M059J (cell line): ENCODE measurements at regions not wholly inside any gene's neighbourhood (a gene's known extent, or its start where the extent isn't known, plus 50 kb on each side); places are given as distances from the start of the nearest gene placed in this dataset.

Experiments used
- DNase-seq: peaks from one replicate; pipeline ENCODE4 v3.0.0-alpha.2; 2012; ENCODE audit warnings: low read depth

DNA sequence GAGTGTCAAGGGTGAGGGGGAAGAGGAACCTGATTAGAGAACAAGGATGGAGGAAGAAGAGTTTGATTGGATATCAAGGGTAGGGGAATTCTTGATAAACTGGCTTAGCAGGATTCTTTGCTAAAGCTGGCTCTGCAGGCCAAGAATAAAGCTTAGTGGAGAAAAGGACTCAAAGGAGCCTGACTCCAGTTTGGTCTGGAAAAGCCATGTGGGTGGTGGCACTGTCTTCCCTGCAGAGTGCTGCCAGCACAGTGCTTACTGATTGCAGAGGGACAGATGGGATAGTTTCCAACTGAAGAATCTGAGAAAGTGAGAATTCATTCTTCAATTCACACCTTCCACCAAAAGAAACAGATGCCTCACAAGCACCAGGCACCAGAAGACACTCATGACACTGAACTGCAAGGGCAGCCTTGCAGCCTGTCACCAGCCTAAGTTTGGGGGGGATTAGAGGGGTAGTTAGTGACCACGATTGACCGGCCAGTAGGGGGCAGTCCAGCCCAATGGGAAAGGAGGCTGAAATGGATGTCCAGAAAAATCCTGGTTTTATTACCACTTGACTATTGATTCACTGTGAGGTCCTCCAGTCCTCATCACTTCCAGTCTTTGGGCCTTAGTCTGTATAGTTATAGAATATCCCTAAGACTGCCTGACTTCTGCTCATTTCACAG lies 334.5 kb downstream of the SMAD2 start:
- peak; percentile 3 for DNase-seq

DNA sequence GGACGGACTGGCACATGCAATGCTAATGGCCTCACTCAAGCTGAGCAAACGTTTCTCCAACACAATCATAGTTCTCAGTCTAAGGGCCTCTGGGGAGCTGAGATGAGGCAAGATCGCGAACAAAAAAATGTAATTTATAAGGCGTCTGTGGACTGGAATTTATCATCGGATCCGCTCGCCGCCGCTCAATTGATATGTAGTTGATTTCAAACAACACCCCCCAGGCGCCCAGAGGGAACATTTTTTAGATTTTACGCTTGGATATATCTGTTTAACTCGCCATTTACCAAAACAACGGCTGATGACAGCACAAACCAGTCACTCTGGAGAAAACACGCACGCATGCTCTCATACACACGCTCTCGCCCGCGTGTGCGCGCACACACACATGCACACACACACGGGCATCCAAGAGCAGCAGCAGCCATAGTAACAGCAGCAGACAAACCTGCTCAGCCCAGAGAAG lies 335.8 kb downstream of the SMAD2 start:
- no peak for DNase-seq

DNA sequence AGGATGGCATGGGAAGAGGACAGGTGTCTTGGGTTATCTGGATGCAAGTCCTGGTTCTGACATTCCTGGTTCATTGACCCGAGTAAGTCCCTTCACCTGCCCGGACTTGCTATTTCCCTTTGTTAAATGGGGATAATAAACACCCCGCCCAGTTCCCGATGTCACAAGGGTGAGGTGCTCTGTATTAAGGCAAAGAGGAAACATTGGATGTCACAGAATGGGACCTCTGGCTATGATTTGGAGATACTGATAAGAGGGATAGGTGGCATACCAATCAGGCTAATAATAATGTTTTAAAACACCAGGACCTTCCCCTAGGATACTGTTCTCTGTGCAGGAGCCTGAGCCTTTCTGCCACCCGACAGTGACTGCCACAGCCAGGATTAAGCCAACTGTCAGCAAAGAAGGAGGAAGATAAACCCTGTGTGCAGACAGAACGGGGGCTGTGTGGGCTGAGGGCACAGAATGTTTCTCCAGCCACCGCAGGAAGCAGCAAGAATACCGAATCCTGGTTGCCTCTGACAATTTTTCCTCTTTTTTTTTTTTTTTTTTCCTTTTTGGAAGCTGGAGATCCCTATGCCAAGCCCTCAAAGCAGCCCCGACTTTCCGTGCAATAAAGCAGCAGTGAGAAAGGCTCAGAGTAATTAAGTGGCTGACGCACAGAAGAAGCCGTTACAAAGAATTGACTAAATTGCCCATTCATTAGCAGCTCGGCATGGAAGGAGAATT lies 336.6 kb downstream of the SMAD2 start:
- DNase-seq = no peak

DNA sequence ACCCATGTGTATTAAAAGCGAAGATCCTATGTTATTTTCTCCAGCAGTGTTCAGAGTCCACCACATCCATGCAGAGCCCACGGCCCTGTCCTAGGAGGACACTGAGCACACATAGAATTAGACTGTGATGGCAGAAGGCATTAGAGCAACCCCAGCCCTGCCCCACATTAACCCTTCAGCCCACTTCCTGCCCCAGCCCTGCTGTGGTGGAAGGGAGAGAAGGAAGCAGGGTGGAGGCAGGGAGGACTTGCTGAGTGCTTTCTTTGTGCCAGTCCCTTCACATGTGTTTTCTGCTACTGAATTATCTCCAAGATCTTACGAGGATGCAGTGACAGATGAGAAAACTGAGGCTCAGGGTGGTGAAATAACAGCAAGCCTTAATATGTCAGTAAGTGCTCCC lies 339.0 kb downstream of the SMAD2 start:
- DNase-seq = no peak

GRCh38 chr18:47587587-47587986 lies 336.1 kb upstream of the SKOR2 start:
- DNase-seq = no peak

GRCh38 chr18:47586418-47587070 lies 335.1 kb upstream of the SKOR2 start:
- no peak for DNase-seq

DNA sequence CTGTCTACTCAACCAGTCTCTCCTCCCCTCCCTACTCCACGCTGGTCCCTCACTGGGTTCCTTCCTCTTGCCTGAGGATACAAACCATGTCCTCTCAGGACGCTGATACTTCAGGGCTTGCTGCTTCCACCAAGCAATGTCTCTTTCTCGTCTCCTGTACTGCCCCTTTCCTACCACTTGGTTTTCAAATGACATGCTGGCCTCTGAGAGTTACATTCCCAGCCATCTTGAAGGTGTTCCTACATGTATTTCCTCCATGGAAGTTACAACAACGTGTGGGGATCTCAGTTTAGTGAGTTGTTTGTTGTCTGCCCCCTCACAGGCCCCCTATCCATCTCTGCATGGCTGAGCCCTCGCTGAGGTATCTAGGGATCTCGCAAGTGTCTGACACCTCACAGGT lies 334.5 kb upstream of the SKOR2 start:
- no peak for DNase-seq

DNA sequence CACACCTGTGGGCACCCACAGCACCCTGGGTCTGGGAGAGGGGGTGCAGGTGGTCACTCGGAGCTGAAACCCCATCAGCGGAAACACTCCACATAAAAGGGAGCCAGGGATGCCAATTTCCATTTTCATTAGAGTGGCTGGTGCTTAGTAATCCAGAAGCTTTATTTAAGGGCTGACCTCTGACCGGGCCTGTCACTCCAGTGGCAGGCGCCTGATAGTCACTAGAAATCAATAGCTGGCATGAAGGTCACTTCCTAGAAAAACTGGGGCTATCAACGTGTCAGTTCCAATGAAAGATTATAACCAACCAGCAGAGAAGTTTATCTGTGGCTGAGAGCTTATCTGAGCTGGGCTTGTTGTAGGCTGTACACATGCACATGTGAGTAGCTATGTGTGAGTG lies 333.7 kb upstream of the SKOR2 start:
- no peak for DNase-seq

DNA sequence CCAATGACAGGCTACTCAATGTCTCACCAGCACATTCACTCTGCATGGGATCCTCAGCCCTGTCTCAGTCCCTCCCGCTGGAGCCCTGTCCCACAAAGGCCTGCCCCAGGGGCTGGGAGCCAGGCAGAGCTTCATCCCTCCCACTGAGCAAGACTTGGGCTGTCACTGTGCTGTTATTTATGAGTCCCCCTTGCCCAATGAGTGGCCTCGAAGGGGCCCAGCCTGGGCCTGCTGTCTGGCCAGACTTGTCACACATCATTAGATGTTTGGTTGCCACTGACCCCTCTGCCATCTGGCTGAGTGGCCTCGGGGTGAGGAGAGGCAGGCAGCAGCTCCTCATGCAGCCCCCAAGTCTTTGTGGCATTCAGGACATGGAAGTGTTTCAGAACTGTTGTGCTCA lies 330.6 kb upstream of the SKOR2 start:
- DNase-seq = no peak

- no peak for DNase-seq
Measured at GRCh38 chr18:47577520-47577919, 326.1 kb upstream of the SKOR2 start.

DNA sequence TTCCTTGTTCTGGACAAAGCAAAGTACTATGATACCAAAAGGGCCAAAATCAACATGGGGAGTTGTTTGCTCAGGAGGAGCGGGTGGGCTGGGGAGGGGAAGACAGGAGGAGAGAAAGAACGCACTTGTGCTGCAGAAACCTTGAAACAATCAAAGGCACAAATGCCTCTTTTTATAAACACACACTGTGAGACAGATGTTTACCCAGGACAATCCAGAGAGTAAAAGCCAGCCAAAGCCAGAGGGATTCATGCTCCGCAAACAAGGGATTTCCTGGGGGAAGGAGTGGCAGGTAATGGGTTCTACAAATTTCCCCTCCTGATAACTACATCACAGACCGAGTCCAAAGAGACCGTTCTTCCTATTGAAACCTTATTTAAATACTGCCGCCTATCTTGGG lies 323.5 kb upstream of the SKOR2 start:
- no peak for DNase-seq

- DNase-seq = no peak
Measured at GRCh38 chr18:47571957-47572356, 320.5 kb upstream of the SKOR2 start.

DNA sequence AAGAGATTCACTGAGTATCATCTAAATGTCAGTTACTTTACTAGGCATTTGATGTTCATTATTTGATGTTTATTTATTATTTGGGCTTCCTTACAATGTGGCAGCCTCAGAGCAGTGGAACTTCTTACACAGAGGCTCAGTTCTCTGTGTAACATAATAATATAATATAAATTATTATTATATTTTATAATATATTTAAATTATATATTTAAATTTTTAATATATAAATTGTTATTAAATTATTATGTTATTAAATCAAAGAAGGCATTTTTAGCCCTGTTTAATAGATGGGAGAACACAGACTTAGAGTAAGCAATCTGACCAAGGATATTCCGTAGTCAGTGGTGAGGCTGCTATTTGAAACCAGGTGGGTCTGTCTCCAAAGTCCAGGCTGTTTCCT lies 315.3 kb upstream of the SKOR2 start:
- DNase-seq = no peak

DNA sequence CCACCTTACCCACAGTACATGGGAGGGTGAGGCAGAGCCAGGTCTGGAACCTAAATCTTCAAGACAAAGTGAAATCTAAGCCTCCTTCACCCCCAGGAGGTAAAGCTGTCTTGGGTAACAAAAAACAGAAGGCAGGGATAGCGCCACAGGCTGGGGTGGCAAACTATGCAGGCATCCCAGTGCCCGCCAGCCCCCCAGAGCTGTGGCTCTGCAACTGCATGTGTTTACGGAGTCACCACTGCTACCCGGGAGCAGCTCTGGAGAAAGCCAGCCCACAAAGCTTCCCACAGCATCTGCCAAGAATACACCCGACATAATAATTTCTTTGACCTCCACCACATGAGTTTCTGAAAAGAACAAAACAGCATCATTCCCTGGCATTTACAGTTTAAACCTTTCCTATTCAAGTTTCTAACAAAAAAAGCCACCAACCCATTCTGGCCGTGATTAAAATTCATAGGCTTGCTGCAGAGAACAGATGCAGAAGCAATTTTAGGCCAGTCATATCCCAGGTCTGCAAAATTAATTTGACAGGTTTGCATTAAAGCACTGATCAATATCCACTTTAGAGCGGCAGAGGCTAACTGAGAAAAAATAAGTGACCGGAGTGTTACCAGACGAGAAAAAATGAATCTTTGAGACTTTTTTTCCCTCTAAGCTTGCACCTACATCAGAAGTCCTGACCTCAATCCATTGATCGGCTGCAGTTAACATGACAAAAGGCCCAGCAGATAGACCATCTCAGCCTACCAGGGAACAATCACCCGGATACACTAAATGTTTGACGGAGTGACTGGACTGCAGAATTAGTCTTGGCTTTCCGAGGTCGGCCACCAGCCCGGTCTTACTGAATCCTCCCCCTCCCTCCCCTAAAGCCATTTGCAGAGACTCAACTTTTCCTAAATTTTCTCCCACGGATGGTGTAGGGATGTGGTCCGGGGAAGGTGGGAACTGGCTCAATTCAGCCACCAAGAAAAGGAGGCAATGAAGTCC lies 309.6 kb upstream of the SKOR2 start:
- no peak for DNase-seq

DNA sequence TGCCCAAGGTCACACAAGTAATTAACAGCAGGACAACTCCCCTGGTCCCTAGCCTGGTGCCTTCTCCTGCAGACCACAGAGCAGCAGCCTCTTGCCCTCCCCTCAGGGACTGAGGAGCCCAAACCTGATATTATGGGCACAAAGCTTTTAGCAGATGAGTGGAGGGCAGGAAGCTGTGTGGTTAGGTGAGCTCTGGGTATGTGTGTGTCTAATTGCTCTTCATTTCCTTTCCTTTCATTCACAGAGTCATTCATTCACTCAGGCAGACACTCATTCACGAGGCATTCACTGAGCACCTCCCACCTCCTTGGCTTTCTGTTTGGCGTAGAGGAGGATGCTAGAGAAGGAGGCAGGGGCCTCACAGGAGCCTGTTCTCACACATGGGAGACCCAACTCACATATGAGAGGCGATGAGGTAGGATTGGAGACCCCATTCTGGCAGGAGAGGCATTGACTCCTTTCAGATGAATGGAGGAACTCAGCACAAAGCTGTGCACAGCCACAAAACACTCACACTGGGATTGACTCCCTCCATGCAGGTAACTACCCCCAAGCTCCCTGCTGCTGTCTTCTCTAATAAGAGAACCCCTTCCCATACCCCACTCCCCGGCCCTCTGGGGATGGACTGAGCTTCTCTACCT lies 306.8 kb upstream of the SKOR2 start:
- no peak for DNase-seq

DNA sequence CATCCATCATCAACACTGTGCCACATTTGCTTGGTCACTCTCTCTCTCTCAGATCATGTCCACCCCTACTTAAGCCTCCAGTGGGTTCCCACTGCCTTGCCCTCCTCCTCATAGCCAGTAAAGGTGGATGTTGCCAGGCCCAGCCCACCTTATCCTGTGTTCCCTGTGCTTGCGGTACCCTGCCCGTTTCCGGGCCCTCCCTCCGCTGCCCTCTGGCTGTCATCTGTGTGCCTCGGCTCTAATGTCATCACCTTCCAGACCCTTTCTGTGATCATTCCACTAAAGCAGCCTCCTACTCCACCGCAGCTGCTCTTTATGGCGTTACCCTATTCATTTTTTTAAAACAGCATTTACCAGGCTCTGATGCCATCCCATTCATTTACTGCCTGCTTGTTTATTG lies 305.7 kb upstream of the SKOR2 start:
- no peak for DNase-seq

GRCh38 chr18:47552783-47553182 lies 301.3 kb upstream of the SKOR2 start:
- DNase-seq = no peak

DNA sequence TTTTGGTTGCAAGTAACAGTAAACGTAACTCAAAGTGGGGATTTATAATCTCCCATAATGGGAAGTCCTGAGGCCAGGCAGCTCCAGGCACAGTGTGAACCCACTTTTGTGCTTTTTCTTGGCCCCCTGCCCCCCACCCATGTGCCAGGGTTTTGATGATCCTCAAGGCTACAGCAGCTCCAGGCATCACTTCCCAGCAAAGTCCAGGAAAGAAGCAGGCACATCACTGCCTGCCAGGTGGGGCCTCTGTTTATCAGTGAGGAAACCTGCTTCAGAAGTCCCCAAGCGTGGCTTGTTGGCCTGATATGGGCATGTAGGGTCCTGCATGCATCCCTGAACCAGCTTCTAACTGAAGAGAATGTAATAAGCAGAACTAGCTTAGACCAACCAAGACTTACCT lies 299.2 kb upstream of the SKOR2 start:
- DNase-seq = no peak

DNA sequence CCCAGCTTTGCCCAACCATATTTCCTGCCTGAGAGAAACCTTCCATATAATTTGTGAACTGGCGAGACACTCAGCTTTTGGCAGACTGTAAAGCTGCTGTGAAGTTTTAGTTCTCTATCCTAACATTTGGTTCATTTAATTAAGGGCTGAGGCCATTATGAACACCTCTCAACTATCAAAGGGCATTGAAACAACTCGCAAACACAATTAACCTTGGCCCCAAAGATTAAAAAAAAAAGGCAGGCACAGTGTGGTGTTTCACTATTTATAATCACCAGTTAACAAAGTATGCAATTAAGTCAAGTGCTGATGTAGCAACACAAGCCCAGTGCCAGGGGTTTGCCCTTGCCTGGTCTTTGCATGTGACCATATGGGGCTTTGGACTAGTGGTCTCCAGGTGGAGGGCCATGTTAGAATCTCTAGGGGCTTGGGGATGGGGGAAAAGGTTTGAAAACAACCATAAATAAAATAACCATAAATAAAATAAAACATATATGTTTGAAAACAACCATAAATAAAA lies 297.6 kb upstream of the SKOR2 start:
- DNase-seq = no peak

- DNase-seq = no peak
Measured at GRCh38 chr18:47547539-47548202, 296.2 kb upstream of the SKOR2 start.

DNA sequence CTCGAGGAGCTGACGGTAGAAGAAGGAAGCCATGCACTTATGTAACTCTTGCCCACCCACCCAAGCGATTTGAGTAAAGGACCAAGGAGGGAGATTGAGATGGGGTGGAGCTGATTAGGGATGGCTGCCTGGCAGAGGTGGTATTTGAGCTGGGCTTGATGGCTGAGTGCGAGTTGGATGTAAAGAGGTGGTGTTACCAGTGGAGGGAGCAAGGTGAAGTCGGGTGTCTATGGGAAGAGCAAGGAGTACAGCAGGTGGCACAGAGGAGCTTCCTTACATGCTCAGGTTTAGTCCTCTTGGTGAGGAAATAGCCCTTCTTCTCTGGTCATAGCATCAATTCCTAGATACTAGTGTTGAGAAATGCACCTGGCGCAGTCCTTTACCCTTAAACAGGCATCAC lies 294.2 kb upstream of the SKOR2 start:
- no peak for DNase-seq
